Thyroid gland (tissue), 4 donors: ENCODE measurements at regions not wholly inside any gene's neighbourhood (a gene's known extent, or its start where the extent isn't known, plus 50 kb on each side); places are given as distances from the start of the nearest gene placed in this dataset.

Source experiments
- POLR2A ChIP-seq, 2 donors: fragments of 450-650 bp; IDR thresholded peaks; one replicate each; pipeline ENCODE4 v1.6.1; 2017; ENCODE audit warnings: antibody characterized with exemption in 2 of 2, mild to moderate bottlenecking in 2 of 2, moderate library complexity in 1 of 2
- TF ChIP-seq, protein P1 (sequence below), 6 experiments: fragments of 200-600 bp in 3 of 6; fragments of 450-650 bp in 3 of 6; sonication (generic) in 3 of 6; IDR thresholded peaks; one replicate each; pipeline ENCODE4 v1.5.1; 2016 to 2019; ENCODE audit warnings: antibody characterized with exemption in 6 of 6, mild to moderate bottlenecking in 2 of 6, inconsistent platforms in 1 of 6, moderate library complexity in 1 of 6

DNA sequence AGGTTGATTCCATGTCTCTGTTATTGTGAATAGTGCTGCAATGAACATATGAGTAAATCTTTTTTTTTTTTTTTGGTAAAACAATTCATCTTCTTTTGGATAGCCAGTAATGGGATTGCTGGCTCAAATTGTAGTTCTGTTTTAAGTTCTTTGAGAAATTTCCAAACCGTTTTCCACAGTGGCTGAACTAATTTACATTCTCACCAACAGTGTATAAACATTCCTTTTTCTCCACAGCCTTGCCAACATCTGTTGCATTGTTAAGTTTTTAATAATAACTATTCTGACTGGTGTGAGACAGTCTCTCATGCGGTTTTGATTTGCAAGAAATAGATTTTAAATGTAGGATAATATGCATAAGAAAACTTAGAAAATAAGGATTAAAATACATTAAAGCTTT, 279.0 kb upstream of the EPHA3 start:
- TF ChIP-seq, protein P1, sequence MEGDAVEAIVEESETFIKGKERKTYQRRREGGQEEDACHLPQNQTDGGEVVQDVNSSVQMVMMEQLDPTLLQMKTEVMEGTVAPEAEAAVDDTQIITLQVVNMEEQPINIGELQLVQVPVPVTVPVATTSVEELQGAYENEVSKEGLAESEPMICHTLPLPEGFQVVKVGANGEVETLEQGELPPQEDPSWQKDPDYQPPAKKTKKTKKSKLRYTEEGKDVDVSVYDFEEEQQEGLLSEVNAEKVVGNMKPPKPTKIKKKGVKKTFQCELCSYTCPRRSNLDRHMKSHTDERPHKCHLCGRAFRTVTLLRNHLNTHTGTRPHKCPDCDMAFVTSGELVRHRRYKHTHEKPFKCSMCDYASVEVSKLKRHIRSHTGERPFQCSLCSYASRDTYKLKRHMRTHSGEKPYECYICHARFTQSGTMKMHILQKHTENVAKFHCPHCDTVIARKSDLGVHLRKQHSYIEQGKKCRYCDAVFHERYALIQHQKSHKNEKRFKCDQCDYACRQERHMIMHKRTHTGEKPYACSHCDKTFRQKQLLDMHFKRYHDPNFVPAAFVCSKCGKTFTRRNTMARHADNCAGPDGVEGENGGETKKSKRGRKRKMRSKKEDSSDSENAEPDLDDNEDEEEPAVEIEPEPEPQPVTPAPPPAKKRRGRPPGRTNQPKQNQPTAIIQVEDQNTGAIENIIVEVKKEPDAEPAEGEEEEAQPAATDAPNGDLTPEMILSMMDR (IDR thresholded peaks at IDR 0.05), result no peak
- TF ChIP-seq POLR2A (IDR thresholded peaks at IDR 0.05), result no peak
